Activated naive CD8-positive, alpha-beta T cell treated with anti-CD3 and anti-CD28 coated beads, Interleukin-2, amount 10 ng/mL, durations not matched to agents 7 days and 5 days (primary cell): ENCODE measurements at regions not wholly inside any gene's neighbourhood (a gene's known extent, or its start where the extent isn't known, plus 50 kb on each side); places are given as distances from the start of the nearest gene placed in this dataset.
"Not testable (repeated sequence)": the region's sequence is repeated elsewhere in the genome, so short reads cannot be mapped to it uniquely, and the experiment has no call there.

Source experiments
- ATAC-seq: fragments of 150-1000 bp; cut with Tn5 transposase; one replicate; pipeline ENCODE4 v1.10.0; 2021; ENCODE audit warnings: low read depth, moderate library complexity
- POLR2A ChIA-PET: fragments of 350-600 bp; sonication (Branson Sonifier 250); formaldehyde crosslinking; loops from one replicate; lab custom pipeline; 2021; ENCODE audit warnings: antibody characterized with exemption; lab: Charles Lee
- DNase-seq: peaks from one replicate; pipeline ENCODE4 v3.0.0; 2021
- H3K27ac Mint-ChIP-seq: one replicate; pipeline ENCODE4 v1.8.0; 2022; ENCODE audit warnings: mild to moderate bottlenecking, mixed read lengths
- H3K27me3 Mint-ChIP-seq: one replicate; pipeline ENCODE4 v1.8.0; 2022; ENCODE audit warnings: mild to moderate bottlenecking, moderate library complexity, mixed read lengths
- H3K36me3 Mint-ChIP-seq: one replicate; pipeline ENCODE4 v1.8.0; 2021; ENCODE audit warnings: mild to moderate bottlenecking, mixed read lengths
- H3K4me1 Mint-ChIP-seq: one replicate; pipeline ENCODE4 v1.8.0; 2021; ENCODE audit warnings: mixed read lengths
- H3K4me3 Mint-ChIP-seq: one replicate; pipeline ENCODE4 v1.8.0; 2022; ENCODE audit warnings: mild to moderate bottlenecking, moderate library complexity, mixed read lengths
- H3K9me3 Mint-ChIP-seq: one replicate; pipeline ENCODE4 v1.8.0; 2021; ENCODE audit warnings: mixed read lengths

GRCh38 chr6:12546410-12547002 is 170.1 kb upstream of the PHACTR1 start:
- Mint-ChIP-seq H3K27me3 (no peaks in the 10 kb centered on the region), H3K36me3 (no peaks in the 10 kb centered on the region), H3K9me3 (peaks cover 7% of the 10 kb centered on the region), H3K27ac (no peak overlapping the region), H3K4me3 (no peak overlapping the region), H3K4me1 (no peaks in the 10 kb centered on the region)
- ATAC-seq (no peak), DNase-seq (no peak)
- POLR2A ChIA-PET: no interaction called here

- no peak overlapping the region for H3K27ac Mint-ChIP-seq
- DNase-seq: no peak
- no peaks in the 10 kb centered on the region for H3K36me3 Mint-ChIP-seq
- no peaks in the 10 kb centered on the region for H3K27me3 Mint-ChIP-seq
- no peak for ATAC-seq
- H3K4me1 Mint-ChIP-seq: no peaks in the 10 kb centered on the region
- H3K4me3 Mint-ChIP-seq: no peak overlapping the region
- H3K9me3 Mint-ChIP-seq: peaks cover 6% of the 10 kb centered on the region
- POLR2A ChIA-PET: no interaction called here
Measured at GRCh38 chr6:12548526-12548925, 168.0 kb upstream of the PHACTR1 start.

- DNase-seq, H3K27ac Mint-ChIP-seq, H3K4me3 Mint-ChIP-seq, H3K27me3 Mint-ChIP-seq, H3K4me1 Mint-ChIP-seq, POLR2A ChIA-PET, ATAC-seq, H3K9me3 Mint-ChIP-seq, H3K36me3 Mint-ChIP-seq: not testable (repeated sequence)
Measured at GRCh38 chr6:12549445-12549844, 167.1 kb upstream of the PHACTR1 start.

- H3K27ac Mint-ChIP-seq, DNase-seq, H3K36me3 Mint-ChIP-seq, H3K27me3 Mint-ChIP-seq, H3K4me3 Mint-ChIP-seq, POLR2A ChIA-PET, ATAC-seq, H3K4me1 Mint-ChIP-seq, H3K9me3 Mint-ChIP-seq: not testable (repeated sequence)
Measured at GRCh38 chr6:12554820-12555219, 161.7 kb upstream of the PHACTR1 start.

GRCh38 chr6:12555267-12555666 is 161.3 kb upstream of the PHACTR1 start:
- POLR2A ChIA-PET: no interaction called here
- H3K9me3 Mint-ChIP-seq: peaks cover 5% of the 10 kb centered on the region

GRCh38 chr6:12555781-12556180 is 160.8 kb upstream of the PHACTR1 start:
- no peak overlapping the region for H3K27ac Mint-ChIP-seq
- peaks cover 5% of the 10 kb centered on the region for H3K9me3 Mint-ChIP-seq
- POLR2A ChIA-PET: no interaction called here
- no peaks in the 10 kb centered on the region for H3K36me3 Mint-ChIP-seq
- DNase-seq (no peak), ATAC-seq (no peak)
- H3K4me3 Mint-ChIP-seq: no peak overlapping the region
- no peaks in the 10 kb centered on the region for H3K4me1 Mint-ChIP-seq
- H3K27me3 Mint-ChIP-seq: no peaks in the 10 kb centered on the region

More at GRCh38 chr6:12555267-12555666, 161.3 kb upstream of the PHACTR1 start:
- H3K4me1 Mint-ChIP-seq: no peaks in the 10 kb centered on the region
- ATAC-seq: no peak
- H3K27me3 Mint-ChIP-seq: no peaks in the 10 kb centered on the region
- no peaks in the 10 kb centered on the region for H3K36me3 Mint-ChIP-seq
- H3K4me3 Mint-ChIP-seq: no peak overlapping the region
- no peak overlapping the region for H3K27ac Mint-ChIP-seq
- no peak for DNase-seq

GRCh38 chr6:12557765-12558164 is 158.8 kb upstream of the PHACTR1 start:
- Mint-ChIP-seq H3K4me3 (no peak overlapping the region), H3K27ac (no peak overlapping the region), H3K9me3 (peaks cover 4% of the 10 kb centered on the region), H3K27me3 (no peaks in the 10 kb centered on the region), H3K4me1 (no peaks in the 10 kb centered on the region), H3K36me3 (no peaks in the 10 kb centered on the region)
- ATAC-seq: no peak
- POLR2A ChIA-PET: no interaction called here
- no peak for DNase-seq

- Mint-ChIP-seq H3K4me1 (no peaks in the 10 kb centered on the region), H3K36me3 (no peaks in the 10 kb centered on the region), H3K27ac (no peak overlapping the region), H3K9me3 (peaks cover 4% of the 10 kb centered on the region), H3K4me3 (no peak overlapping the region), H3K27me3 (no peaks in the 10 kb centered on the region)
- POLR2A ChIA-PET: no interaction called here
- ATAC-seq (no peak), DNase-seq (no peak)
Measured at GRCh38 chr6:12560315-12560714, 156.3 kb upstream of the PHACTR1 start.

- no peaks in the 10 kb centered on the region for H3K4me1 Mint-ChIP-seq
- no peaks in the 10 kb centered on the region for H3K36me3 Mint-ChIP-seq
- H3K4me3 Mint-ChIP-seq: no peak overlapping the region
- no peak overlapping the region for H3K27ac Mint-ChIP-seq
- ATAC-seq: no peak
- no peak for DNase-seq
- POLR2A ChIA-PET: no interaction called here
- H3K9me3 Mint-ChIP-seq: peaks cover under 1% of the 10 kb centered on the region
- no peaks in the 10 kb centered on the region for H3K27me3 Mint-ChIP-seq
Measured at GRCh38 chr6:12566618-12567123, 149.9 kb upstream of the PHACTR1 start.

GRCh38 chr6:12567682-12568081 is 148.9 kb upstream of the PHACTR1 start:
- no peaks in the 10 kb centered on the region for H3K4me1 Mint-ChIP-seq
- no peak overlapping the region for H3K27ac Mint-ChIP-seq
- no peak for ATAC-seq
- no peaks in the 10 kb centered on the region for H3K27me3 Mint-ChIP-seq
- no peaks in the 10 kb centered on the region for H3K36me3 Mint-ChIP-seq
- no peak for DNase-seq
- H3K4me3 Mint-ChIP-seq: no peak overlapping the region
- POLR2A ChIA-PET: no interaction called here
- no peaks in the 10 kb centered on the region for H3K9me3 Mint-ChIP-seq

GRCh38 chr6:12569646-12570045 is 146.9 kb upstream of the PHACTR1 start:
- ATAC-seq: no peak
- POLR2A ChIA-PET: no interaction called here

GRCh38 chr6:12570461-12571030 is 146.0 kb upstream of the PHACTR1 start:
- POLR2A ChIA-PET: no interaction called here
- H3K9me3 Mint-ChIP-seq: no peaks in the 10 kb centered on the region
- no peaks in the 10 kb centered on the region for H3K4me1 Mint-ChIP-seq
- DNase-seq (no peak), ATAC-seq (no peak)
- H3K27ac Mint-ChIP-seq: no peak overlapping the region
- H3K36me3 Mint-ChIP-seq: no peaks in the 10 kb centered on the region
- no peaks in the 10 kb centered on the region for H3K27me3 Mint-ChIP-seq
- H3K4me3 Mint-ChIP-seq: no peak overlapping the region

More at GRCh38 chr6:12569646-12570045, 146.9 kb upstream of the PHACTR1 start:
- Mint-ChIP-seq H3K27ac (no peak overlapping the region), H3K9me3 (no peaks in the 10 kb centered on the region), H3K4me1 (no peaks in the 10 kb centered on the region), H3K36me3 (no peaks in the 10 kb centered on the region), H3K4me3 (no peak overlapping the region), H3K27me3 (no peaks in the 10 kb centered on the region)
- DNase-seq: no peak

- Mint-ChIP-seq H3K36me3 (no peaks in the 10 kb centered on the region), H3K4me1 (no peaks in the 10 kb centered on the region), H3K27me3 (no peaks in the 10 kb centered on the region), H3K4me3 (no peak overlapping the region), H3K27ac (no peak overlapping the region), H3K9me3 (no peaks in the 10 kb centered on the region)
- no peak for ATAC-seq
- POLR2A ChIA-PET: no interaction called here
- DNase-seq: no peak
Measured at GRCh38 chr6:12572896-12573827, 143.4 kb upstream of the PHACTR1 start.
